Neural progenitor cell (in vitro differentiated cells): ENCODE measurements at regions not wholly inside any gene's neighbourhood (a gene's known extent, or its start where the extent isn't known, plus 50 kb on each side); places are given as distances from the start of the nearest gene placed in this dataset.

Source experiments
- EZH2 ChIP-seq: fragments of 200-600 bp; sonication (generic); IDR thresholded peaks from 2 replicates; pipeline ENCODE4 v1.6.1; 2017; ENCODE audit warnings: antibody characterized with exemption, mild to moderate bottlenecking, moderate library complexity
- EZH2phosphoT487 ChIP-seq: fragments of 200-600 bp; sonication (generic); IDR thresholded peaks from 2 replicates; pipeline ENCODE4 v1.6.1; 2017; ENCODE audit warnings: antibody characterized with exemption
- TF ChIP-seq, protein P1 (sequence below): fragments of 200-600 bp; sonication (generic); IDR thresholded peaks from 2 replicates; pipeline ENCODE4 v1.5.1; 2017; ENCODE audit warnings: antibody characterized with exemption, mild to moderate bottlenecking

DNA sequence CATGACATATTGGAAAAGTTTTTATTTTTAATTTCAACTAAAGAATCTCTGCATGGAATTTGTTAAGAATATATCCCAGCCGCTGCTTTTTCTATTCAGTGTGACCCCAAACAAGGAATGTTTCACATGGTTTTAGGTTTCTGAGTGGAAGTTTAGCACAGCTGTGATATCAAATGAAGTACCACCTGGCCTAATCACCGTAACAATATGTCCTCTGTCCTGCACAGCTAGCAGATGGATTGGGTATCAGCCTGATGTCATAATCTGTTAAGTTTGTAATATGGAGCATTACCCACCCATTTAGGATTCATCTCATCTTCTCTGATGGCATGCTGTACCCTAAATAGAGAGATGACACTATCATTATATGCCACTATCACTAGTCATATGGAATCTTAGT lies 963.7 kb upstream of the ADGRL2 start:
- TF ChIP-seq EZH2 = no peak
- TF ChIP-seq, protein P1, sequence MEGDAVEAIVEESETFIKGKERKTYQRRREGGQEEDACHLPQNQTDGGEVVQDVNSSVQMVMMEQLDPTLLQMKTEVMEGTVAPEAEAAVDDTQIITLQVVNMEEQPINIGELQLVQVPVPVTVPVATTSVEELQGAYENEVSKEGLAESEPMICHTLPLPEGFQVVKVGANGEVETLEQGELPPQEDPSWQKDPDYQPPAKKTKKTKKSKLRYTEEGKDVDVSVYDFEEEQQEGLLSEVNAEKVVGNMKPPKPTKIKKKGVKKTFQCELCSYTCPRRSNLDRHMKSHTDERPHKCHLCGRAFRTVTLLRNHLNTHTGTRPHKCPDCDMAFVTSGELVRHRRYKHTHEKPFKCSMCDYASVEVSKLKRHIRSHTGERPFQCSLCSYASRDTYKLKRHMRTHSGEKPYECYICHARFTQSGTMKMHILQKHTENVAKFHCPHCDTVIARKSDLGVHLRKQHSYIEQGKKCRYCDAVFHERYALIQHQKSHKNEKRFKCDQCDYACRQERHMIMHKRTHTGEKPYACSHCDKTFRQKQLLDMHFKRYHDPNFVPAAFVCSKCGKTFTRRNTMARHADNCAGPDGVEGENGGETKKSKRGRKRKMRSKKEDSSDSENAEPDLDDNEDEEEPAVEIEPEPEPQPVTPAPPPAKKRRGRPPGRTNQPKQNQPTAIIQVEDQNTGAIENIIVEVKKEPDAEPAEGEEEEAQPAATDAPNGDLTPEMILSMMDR = no peak
- no peak for TF ChIP-seq EZH2phosphoT487
